T-helper 17 cell (primary cell): ENCODE measurements at regions not wholly inside any gene's neighbourhood (a gene's known extent, or its start where the extent isn't known, plus 50 kb on each side); places are given as distances from the start of the nearest gene placed in this dataset.
"Not testable (repeated sequence)": the region's sequence is repeated elsewhere in the genome, so short reads cannot be mapped to it uniquely, and the experiment has no call there.

ENCODE experiments used
- ATAC-seq: fragments of 150-1000 bp; cut with Tn5 transposase; 2 replicates; pipeline ENCODE4 v1.10.0; 2021; ENCODE audit warnings: mild to moderate bottlenecking, moderate library complexity
- DNase-seq, 3 donors: peaks; one replicate each; pipeline versions ENCODE4 v3.0.0 to v3.0.0-alpha.2; 2020 to 2021
- H3K9me3 ChIP-seq: one replicate; pipeline ENCODE4 v1.7.0; 2013; ENCODE audit warnings: low read length, mild to moderate bottlenecking; ENCODE audit not compliant: control insufficient read depth, poor library complexity, severe bottlenecking
- H3K27ac Mint-ChIP-seq: one replicate; pipeline ENCODE4 v1.8.0; 2022; ENCODE audit warnings: mild to moderate bottlenecking, moderate library complexity, mixed read lengths
- H3K27me3 Mint-ChIP-seq: one replicate; pipeline ENCODE4 v1.8.0; 2022; ENCODE audit warnings: mixed read lengths
- H3K36me3 Mint-ChIP-seq: one replicate; pipeline ENCODE4 v1.8.0; 2022; ENCODE audit warnings: low read depth, mixed read lengths
- H3K4me1 Mint-ChIP-seq: one replicate; pipeline ENCODE4 v1.8.0; 2022; ENCODE audit warnings: mild to moderate bottlenecking, mixed read lengths
- H3K4me3 Mint-ChIP-seq: one replicate; pipeline ENCODE4 v1.8.0; 2022; ENCODE audit warnings: mild to moderate bottlenecking, moderate library complexity, mixed read lengths

- H3K36me3 Mint-ChIP-seq, H3K4me1 Mint-ChIP-seq, ATAC-seq, H3K27ac Mint-ChIP-seq, H3K9me3 ChIP-seq, DNase-seq, H3K27me3 Mint-ChIP-seq, H3K4me3 Mint-ChIP-seq: not testable (repeated sequence)
Observed at GRCh38 chr9:42397336-42397735, 213.9 kb downstream of the SPATA31A6 start.

DNA sequence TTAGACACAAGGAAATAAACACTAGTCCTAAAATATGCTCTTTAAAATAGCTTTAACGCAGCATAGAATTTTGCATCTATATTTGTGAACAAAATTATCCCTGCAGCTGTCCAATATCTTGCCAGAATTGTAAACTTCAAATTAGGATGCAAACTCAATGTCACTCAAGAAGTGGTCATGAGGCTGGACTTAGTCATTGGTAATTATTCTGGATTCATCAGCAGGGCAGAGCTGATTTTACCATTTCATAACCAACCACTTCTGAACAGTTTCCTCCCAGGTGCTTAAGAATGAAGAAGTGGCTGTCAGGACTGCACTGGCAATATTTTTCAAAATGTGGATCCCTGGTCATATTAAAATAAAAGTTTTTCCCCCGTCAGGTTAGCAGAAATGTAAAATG is 219.5 kb downstream of the SPATA31A6 start:
- H3K4me1 Mint-ChIP-seq: not testable (repeated sequence)

GRCh38 chr9:42409581-42409980 is 226.1 kb downstream of the SPATA31A6 start:
- H3K4me1 Mint-ChIP-seq, ATAC-seq, DNase-seq, H3K27ac Mint-ChIP-seq, H3K4me3 Mint-ChIP-seq, H3K36me3 Mint-ChIP-seq, H3K27me3 Mint-ChIP-seq, H3K9me3 ChIP-seq: not testable (repeated sequence)

More for the DNA sequence above, 219.5 kb downstream of the SPATA31A6 start:
- ATAC-seq, H3K36me3 Mint-ChIP-seq, H3K9me3 ChIP-seq, DNase-seq, H3K27me3 Mint-ChIP-seq, H3K27ac Mint-ChIP-seq, H3K4me3 Mint-ChIP-seq: not testable (repeated sequence)

- ATAC-seq, H3K27me3 Mint-ChIP-seq, H3K9me3 ChIP-seq, H3K27ac Mint-ChIP-seq, H3K4me3 Mint-ChIP-seq, DNase-seq, H3K4me1 Mint-ChIP-seq, H3K36me3 Mint-ChIP-seq: not testable (repeated sequence)
Observed at GRCh38 chr9:42412354-42412753, 228.9 kb downstream of the SPATA31A6 start.

DNA sequence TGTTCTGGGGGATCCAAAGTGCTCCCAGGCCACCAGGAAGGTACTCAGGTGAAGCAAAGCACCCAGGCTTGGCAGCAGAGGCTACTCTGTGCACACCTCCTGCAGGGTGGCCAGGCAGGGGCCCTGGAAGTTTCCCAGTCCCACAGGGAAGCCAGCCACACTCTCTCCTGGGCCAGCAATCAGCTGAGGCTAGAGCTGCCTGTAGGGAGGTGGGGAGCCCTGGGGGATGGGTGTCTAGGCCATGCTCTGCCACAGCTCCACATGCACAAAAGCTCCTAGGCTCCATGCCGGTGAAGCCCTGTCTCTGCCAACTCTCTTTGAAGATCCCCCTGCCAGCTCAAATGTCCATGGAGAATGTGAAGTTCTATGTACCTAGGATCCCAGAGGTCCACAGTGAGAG is 231.4 kb downstream of the SPATA31A6 start:
- H3K9me3 ChIP-seq, H3K36me3 Mint-ChIP-seq, ATAC-seq, H3K4me3 Mint-ChIP-seq, H3K27ac Mint-ChIP-seq, DNase-seq, H3K27me3 Mint-ChIP-seq, H3K4me1 Mint-ChIP-seq: not testable (repeated sequence)

DNA sequence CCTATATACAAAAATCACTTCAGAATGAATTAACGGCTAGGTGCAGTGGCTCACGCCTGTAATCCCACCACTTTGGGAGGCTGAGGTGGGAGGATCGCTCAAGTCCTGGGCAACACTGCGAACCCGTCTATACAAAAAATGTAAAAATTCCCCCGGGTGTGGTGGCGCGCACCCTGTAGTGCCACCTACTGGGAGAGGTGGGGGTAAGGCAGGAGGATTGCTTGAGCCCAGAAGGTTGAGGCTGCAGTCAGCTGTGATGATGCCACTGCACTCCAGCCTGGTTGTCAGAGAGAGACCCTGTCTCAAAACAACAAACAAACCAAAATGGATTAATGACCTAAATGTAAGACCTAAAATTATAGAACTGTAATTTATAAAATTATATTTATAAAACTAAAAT is 236.2 kb downstream of the SPATA31A6 start:
- not testable (repeated sequence) for H3K27me3 Mint-ChIP-seq, DNase-seq, H3K36me3 Mint-ChIP-seq, H3K9me3 ChIP-seq, H3K4me1 Mint-ChIP-seq, H3K27ac Mint-ChIP-seq, H3K4me3 Mint-ChIP-seq
- peak; percentile 53 for ATAC-seq

- ATAC-seq, H3K27ac Mint-ChIP-seq, H3K9me3 ChIP-seq, H3K36me3 Mint-ChIP-seq, H3K4me3 Mint-ChIP-seq, H3K4me1 Mint-ChIP-seq, DNase-seq, H3K27me3 Mint-ChIP-seq: not testable (repeated sequence)
Observed at GRCh38 chr9:42420324-42420723, 236.9 kb downstream of the SPATA31A6 start.

- H3K27ac Mint-ChIP-seq, H3K27me3 Mint-ChIP-seq, H3K36me3 Mint-ChIP-seq, DNase-seq, ATAC-seq, H3K4me3 Mint-ChIP-seq, H3K4me1 Mint-ChIP-seq, H3K9me3 ChIP-seq: not testable (repeated sequence)
Observed at GRCh38 chr9:42421630-42422029, 238.2 kb downstream of the SPATA31A6 start.

DNA sequence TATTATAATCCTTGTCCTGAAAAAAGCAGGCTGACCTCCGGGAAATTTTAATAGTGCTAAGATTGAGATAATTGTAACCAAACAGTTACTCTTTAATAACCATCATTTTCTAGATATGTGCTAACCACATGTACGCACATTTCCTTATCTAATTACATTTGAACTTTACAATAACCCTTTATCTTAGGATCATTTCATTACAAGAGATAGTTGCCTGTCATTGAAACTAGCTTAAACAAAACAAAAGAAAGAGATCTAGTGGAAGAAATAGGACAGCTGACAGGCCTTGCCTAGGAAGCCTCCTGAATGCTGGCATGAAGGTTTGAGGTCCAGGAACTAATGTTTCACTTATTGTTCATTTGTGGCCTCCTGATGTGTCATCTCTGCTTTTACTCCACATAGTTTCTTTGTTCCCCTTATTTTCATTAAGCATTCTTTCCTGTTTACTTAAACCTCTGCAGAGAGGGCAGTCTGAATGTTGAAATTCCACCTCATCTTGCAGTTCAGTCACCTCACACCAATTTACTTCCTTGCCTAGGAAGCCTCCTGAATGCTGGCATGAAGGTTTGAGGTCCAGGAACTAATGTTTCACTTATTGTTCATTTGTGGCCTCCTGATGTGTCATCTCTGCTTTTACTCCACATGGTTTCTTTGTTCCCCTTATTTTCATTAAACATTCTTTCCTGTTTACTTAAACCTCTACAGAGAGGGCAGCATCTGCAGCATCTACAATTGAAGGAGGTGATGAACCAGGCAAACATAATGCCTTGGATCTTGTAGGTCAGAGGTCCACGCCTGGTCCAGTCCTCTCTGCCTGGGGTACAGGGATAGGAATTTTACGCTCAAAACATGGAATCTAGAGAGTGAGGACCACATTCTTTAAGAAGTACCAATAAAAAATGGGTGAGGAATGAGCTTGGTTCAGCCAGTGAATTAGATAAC is 247.5 kb downstream of the SPATA31A6 start:
- not testable (repeated sequence) for H3K4me1 Mint-ChIP-seq, H3K36me3 Mint-ChIP-seq, ATAC-seq, DNase-seq, H3K27ac Mint-ChIP-seq, H3K9me3 ChIP-seq, H3K27me3 Mint-ChIP-seq, H3K4me3 Mint-ChIP-seq

DNA sequence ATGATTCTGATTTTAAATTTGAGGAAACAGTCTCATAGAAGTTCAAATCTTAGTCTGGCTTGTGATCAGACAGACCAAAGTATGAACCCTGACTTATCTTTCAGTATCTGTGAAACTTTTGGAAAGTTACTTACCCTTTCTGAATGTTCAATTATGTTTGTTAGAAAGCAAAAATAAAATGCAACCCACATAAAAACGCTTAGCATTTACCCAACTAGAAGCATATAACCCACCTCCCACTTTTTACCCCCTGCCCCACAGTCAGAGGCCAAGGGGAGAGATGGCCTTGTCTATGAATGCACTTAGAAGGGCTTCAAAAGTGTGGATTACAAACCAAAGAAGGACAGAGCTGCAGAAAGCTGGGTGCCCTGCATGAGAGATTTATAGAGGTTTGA is 248.2 kb downstream of the SPATA31A6 start:
- DNase-seq, H3K4me3 Mint-ChIP-seq, H3K27ac Mint-ChIP-seq, H3K9me3 ChIP-seq, H3K36me3 Mint-ChIP-seq, H3K27me3 Mint-ChIP-seq, H3K4me1 Mint-ChIP-seq, ATAC-seq: not testable (repeated sequence)

GRCh38 chr9:42434844-42435714 is 251.6 kb downstream of the SPATA31A6 start:
- H3K4me3 Mint-ChIP-seq: peak overlapping the region; percentile 7
- ATAC-seq: not testable (repeated sequence)

GRCh38 chr9:42435715-42436342 is 252.4 kb downstream of the SPATA31A6 start:
- Mint-ChIP-seq H3K27ac (peak overlapping the region; percentile 70), H3K4me3 (peak overlapping the region; percentile 7)
- not testable (repeated sequence) for H3K36me3 Mint-ChIP-seq, ATAC-seq, H3K27me3 Mint-ChIP-seq, DNase-seq, H3K9me3 ChIP-seq, H3K4me1 Mint-ChIP-seq

More at GRCh38 chr9:42434844-42435714, 251.6 kb downstream of the SPATA31A6 start:
- H3K36me3 Mint-ChIP-seq, H3K9me3 ChIP-seq, DNase-seq, H3K27me3 Mint-ChIP-seq, H3K4me1 Mint-ChIP-seq: not testable (repeated sequence)
- peak overlapping the region; percentile 70 for H3K27ac Mint-ChIP-seq
